ENCODE measurements at regions not wholly inside any gene's neighbourhood (a gene's known extent, or its start where the extent isn't known, plus 50 kb on each side); places are given as distances from the start of the nearest gene placed in this dataset.

DNA sequence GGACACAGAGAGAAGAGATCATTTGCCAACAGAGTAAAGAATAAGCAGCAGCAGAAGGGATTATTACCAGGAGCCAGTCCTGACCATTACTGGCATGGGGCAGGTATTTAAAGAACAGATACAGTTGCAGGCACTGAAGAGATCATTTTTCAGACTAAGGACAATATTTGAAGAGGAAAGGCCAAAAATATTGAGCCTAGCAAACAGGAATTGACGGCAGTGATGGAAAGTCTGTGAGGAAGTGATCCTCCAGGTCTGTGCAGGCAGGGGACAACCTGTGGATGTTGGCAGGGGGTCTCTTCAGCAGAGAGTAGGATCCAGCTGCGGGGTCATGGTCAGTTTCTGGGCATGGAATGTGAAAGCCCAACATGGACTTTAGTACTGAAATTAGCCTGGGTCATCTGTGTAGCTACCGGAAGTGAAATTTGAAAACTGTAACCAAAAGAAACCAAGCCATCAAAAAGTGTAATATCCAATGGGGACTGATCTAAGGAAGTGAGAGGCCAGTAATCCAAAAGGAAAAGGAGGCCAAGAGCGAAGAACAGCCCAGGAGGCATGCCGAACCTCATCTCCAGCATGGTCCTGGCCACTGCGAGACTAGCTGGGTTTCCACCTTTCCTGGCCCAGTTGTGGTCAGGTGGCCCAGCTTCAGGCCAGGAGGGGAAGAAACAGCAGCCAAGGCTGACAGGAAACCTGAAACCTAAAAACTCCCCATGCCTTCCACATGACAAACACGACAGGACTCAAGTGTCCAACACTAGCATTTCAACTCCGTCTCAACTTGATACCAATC, 115.1 kb upstream of the TNFAIP3 start:
- TF ChIP-seq PHF8 (IDR thresholded peaks at IDR 0.05; ENCODE audit: borderline replicate concordance, low read depth) (no peak), HOXB13 (CRISPR knock-in tag; IDR thresholded peaks at IDR 0.05; ENCODE audit: low read depth) (no peak), POLR2A (IDR thresholded peaks at IDR 0.05; ENCODE audit: low read length) (no peak), EP300 (IDR thresholded peaks at IDR 0.05) (no peak), CHD4 (IDR thresholded peaks at IDR 0.05; ENCODE audit: borderline replicate concordance) (no peak), RAD21 (conservative IDR thresholded peaks at IDR 0.05 in 1 of 2, IDR thresholded peaks at IDR 0.05 in 1 of 2) (no peak), ZNF302 (CRISPR knock-in tag; IDR thresholded peaks at IDR 0.05) (no peak), NFE2L2 (conservative IDR thresholded peaks at IDR 0.05; ENCODE audit: low read length) (no peak), FOSL2 (IDR thresholded peaks at IDR 0.05) (no peak), FOSL2 (CRISPR knock-in tag; IDR thresholded peaks at IDR 0.05) (no peak)
- TF ChIP-seq, protein P1, sequence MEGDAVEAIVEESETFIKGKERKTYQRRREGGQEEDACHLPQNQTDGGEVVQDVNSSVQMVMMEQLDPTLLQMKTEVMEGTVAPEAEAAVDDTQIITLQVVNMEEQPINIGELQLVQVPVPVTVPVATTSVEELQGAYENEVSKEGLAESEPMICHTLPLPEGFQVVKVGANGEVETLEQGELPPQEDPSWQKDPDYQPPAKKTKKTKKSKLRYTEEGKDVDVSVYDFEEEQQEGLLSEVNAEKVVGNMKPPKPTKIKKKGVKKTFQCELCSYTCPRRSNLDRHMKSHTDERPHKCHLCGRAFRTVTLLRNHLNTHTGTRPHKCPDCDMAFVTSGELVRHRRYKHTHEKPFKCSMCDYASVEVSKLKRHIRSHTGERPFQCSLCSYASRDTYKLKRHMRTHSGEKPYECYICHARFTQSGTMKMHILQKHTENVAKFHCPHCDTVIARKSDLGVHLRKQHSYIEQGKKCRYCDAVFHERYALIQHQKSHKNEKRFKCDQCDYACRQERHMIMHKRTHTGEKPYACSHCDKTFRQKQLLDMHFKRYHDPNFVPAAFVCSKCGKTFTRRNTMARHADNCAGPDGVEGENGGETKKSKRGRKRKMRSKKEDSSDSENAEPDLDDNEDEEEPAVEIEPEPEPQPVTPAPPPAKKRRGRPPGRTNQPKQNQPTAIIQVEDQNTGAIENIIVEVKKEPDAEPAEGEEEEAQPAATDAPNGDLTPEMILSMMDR (IDR thresholded peaks at IDR 0.05): no peak
- TF ChIP-seq, protein P2, sequence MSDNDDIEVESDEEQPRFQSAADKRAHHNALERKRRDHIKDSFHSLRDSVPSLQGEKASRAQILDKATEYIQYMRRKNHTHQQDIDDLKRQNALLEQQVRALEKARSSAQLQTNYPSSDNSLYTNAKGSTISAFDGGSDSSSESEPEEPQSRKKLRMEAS (IDR thresholded peaks at IDR 0.05): no peak
- TF ChIP-seq, protein P3, sequence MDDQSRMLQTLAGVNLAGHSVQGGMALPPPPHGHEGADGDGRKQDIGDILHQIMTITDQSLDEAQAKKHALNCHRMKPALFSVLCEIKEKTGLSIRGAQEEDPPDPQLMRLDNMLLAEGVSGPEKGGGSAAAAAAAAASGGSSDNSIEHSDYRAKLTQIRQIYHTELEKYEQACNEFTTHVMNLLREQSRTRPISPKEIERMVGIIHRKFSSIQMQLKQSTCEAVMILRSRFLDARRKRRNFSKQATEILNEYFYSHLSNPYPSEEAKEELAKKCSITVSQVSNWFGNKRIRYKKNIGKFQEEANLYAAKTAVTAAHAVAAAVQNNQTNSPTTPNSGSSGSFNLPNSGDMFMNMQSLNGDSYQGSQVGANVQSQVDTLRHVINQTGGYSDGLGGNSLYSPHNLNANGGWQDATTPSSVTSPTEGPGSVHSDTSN (IDR thresholded peaks at IDR 0.05): no peak
- TF ChIP-seq, protein P4, sequence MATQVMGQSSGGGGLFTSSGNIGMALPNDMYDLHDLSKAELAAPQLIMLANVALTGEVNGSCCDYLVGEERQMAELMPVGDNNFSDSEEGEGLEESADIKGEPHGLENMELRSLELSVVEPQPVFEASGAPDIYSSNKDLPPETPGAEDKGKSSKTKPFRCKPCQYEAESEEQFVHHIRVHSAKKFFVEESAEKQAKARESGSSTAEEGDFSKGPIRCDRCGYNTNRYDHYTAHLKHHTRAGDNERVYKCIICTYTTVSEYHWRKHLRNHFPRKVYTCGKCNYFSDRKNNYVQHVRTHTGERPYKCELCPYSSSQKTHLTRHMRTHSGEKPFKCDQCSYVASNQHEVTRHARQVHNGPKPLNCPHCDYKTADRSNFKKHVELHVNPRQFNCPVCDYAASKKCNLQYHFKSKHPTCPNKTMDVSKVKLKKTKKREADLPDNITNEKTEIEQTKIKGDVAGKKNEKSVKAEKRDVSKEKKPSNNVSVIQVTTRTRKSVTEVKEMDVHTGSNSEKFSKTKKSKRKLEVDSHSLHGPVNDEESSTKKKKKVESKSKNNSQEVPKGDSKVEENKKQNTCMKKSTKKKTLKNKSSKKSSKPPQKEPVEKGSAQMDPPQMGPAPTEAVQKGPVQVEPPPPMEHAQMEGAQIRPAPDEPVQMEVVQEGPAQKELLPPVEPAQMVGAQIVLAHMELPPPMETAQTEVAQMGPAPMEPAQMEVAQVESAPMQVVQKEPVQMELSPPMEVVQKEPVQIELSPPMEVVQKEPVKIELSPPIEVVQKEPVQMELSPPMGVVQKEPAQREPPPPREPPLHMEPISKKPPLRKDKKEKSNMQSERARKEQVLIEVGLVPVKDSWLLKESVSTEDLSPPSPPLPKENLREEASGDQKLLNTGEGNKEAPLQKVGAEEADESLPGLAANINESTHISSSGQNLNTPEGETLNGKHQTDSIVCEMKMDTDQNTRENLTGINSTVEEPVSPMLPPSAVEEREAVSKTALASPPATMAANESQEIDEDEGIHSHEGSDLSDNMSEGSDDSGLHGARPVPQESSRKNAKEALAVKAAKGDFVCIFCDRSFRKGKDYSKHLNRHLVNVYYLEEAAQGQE (IDR thresholded peaks at IDR 0.05): no peak
- TF ChIP-seq, protein P5, sequence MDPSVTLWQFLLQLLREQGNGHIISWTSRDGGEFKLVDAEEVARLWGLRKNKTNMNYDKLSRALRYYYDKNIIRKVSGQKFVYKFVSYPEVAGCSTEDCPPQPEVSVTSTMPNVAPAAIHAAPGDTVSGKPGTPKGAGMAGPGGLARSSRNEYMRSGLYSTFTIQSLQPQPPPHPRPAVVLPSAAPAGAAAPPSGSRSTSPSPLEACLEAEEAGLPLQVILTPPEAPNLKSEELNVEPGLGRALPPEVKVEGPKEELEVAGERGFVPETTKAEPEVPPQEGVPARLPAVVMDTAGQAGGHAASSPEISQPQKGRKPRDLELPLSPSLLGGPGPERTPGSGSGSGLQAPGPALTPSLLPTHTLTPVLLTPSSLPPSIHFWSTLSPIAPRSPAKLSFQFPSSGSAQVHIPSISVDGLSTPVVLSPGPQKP (IDR thresholded peaks at IDR 0.05; ENCODE audit: low read depth, low read length): no peak

All from A549 (cell line).